Sigmoid colon (tissue), 6 donors: ENCODE measurements at regions not wholly inside any gene's neighbourhood (a gene's known extent, or its start where the extent isn't known, plus 50 kb on each side); places are given as distances from the start of the nearest gene placed in this dataset.

Experiments
- DNase-seq: peaks from one replicate; pipeline ENCODE4 v3.0.0-alpha.2; 2019
- H3K27ac ChIP-seq, 4 donors: fragments of 200-600 bp; sonication (generic); one replicate each; pipeline ENCODE4 v1.5.1; 2016 to 2019; ENCODE audit warnings: mild to moderate bottlenecking in 1 of 4
- H3K27me3 ChIP-seq, 3 donors: fragments of 200-600 bp; sonication (generic); one replicate each; pipeline ENCODE4 v1.5.1; 2019; ENCODE audit warnings: mild to moderate bottlenecking in 1 of 3
- H3K36me3 ChIP-seq, 4 donors: fragments of 200-600 bp; sonication (generic); one replicate each; pipeline ENCODE4 v1.5.1; 2016 to 2019
- H3K4me1 ChIP-seq, 4 donors: fragments of 200-600 bp; sonication (generic); one replicate each; pipeline ENCODE4 v1.5.1; 2017 to 2019
- H3K4me3 ChIP-seq, 4 donors: fragments of 200-600 bp; sonication (generic); one replicate each; pipeline ENCODE4 v1.5.1; 2017 to 2019; ENCODE audit warnings: mild to moderate bottlenecking in 2 of 4, moderate library complexity in 1 of 4
- H3K9me3 ChIP-seq, 4 donors: fragments of 200-600 bp in 3 of 4; sonication (generic) in 3 of 4; one replicate each; pipeline versions ENCODE4 v1.5.1 to v1.6.1; 2013 to 2019
- EP300 ChIP-seq, 4 donors: sonication (generic); formaldehyde crosslinking; IDR thresholded peaks; one replicate each; pipeline ENCODE4 v1.6.1; 2017; ENCODE audit warnings: antibody characterized with exemption in 4 of 4
- POLR2A ChIP-seq, 2 donors: fragments of 450-650 bp; IDR thresholded peaks; one replicate each; pipeline ENCODE4 v1.6.1; 2016; ENCODE audit warnings: antibody characterized with exemption in 2 of 2, mild to moderate bottlenecking in 2 of 2, moderate library complexity in 2 of 2
- POLR2AphosphoS5 ChIP-seq, 4 donors: sonication (generic); formaldehyde crosslinking; IDR thresholded peaks; one replicate each; pipeline ENCODE4 v1.6.1; 2017; ENCODE audit warnings: antibody characterized with exemption in 4 of 4
- WGBS, 2 donors: extraction: QIAGEN DNeasy Blood & Tissue Kit; methylation state at CpG; one replicate each; pipeline ENCODE4 v1.1.7; 2013; 5-methylcytosine and 5-hydroxymethylcytosine counted together
- intact Hi-C: fragments of 100-400 bp; cut with DNase I; formaldehyde crosslinking; loops from one replicate; pipeline ENCODE4 v1.15.1; 2023
- TF ChIP-seq, protein P1 (sequence below), 4 experiments: fragments of 450-650 bp in 3 of 4; fragments of 200-600 bp in 1 of 4; IDR thresholded peaks; one replicate each; pipeline ENCODE4 v1.5.1; 2016 to 2019; ENCODE audit warnings: antibody characterized with exemption in 4 of 4, mild to moderate bottlenecking in 3 of 4, moderate library complexity in 2 of 4
- donor health status: healthy with polysubstance abuse.
- donor health status: healthy.

DNA sequence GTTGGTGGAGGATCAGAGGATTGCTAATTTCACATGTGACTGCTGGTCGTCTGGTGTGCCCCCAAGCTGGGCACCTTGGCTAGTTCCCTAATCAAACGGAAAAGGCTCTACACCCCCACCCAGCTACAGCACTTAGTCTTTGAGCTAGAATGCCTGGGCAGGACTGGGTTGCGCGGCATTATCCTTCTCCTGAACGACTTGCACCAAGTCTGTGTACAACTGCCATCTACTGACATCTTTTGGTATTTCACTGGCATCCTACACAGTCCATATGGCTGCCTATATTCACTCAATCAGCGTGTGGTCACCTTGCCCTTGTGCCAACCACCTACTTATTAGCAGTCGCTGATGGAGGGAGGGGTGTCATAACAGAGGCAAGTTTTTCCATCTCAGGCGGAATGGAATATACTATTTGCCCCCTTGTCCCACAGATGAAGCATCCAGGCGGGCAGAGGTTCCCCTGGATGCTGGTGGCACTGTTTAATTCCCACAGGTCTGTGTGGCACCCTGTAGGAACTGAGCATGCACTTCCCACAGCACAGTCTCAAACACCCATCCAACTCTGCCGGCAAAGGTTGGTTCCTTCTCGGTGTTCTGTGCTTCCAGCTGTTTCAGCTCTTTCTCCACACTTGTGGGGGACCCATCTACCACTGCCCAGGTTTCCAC, 150.1 kb downstream of the OSTF1 start:
- no peaks in the 10 kb centered on the region for H3K4me1 ChIP-seq
- TF ChIP-seq POLR2A (IDR thresholded peaks at IDR 0.05) = no peak
- TF ChIP-seq, protein P1, sequence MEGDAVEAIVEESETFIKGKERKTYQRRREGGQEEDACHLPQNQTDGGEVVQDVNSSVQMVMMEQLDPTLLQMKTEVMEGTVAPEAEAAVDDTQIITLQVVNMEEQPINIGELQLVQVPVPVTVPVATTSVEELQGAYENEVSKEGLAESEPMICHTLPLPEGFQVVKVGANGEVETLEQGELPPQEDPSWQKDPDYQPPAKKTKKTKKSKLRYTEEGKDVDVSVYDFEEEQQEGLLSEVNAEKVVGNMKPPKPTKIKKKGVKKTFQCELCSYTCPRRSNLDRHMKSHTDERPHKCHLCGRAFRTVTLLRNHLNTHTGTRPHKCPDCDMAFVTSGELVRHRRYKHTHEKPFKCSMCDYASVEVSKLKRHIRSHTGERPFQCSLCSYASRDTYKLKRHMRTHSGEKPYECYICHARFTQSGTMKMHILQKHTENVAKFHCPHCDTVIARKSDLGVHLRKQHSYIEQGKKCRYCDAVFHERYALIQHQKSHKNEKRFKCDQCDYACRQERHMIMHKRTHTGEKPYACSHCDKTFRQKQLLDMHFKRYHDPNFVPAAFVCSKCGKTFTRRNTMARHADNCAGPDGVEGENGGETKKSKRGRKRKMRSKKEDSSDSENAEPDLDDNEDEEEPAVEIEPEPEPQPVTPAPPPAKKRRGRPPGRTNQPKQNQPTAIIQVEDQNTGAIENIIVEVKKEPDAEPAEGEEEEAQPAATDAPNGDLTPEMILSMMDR (IDR thresholded peaks at IDR 0.05) = peak in 3 of 4 experiments; percentile 52 to 80 (median 64)
- TF ChIP-seq EP300 (IDR thresholded peaks at IDR 0.05) = no peak
- no peaks in the 10 kb centered on the region for H3K27me3 ChIP-seq
- 34 to 57% methylated on average over 11 of the region's 11 CpGs for WGBS, 2 donors
- H3K9me3 ChIP-seq = no peaks in the 10 kb centered on the region
- no peaks in the 10 kb centered on the region for H3K36me3 ChIP-seq
- no peak overlapping the region for H3K4me3 ChIP-seq
- H3K27ac ChIP-seq = no peak overlapping the region
- intact Hi-C loops = loop anchor here (1.0 kb wide), 1 partner anchor 37 kb away; no protein-coding TSS in a partner anchor
- DNase-seq = no peak

DNA sequence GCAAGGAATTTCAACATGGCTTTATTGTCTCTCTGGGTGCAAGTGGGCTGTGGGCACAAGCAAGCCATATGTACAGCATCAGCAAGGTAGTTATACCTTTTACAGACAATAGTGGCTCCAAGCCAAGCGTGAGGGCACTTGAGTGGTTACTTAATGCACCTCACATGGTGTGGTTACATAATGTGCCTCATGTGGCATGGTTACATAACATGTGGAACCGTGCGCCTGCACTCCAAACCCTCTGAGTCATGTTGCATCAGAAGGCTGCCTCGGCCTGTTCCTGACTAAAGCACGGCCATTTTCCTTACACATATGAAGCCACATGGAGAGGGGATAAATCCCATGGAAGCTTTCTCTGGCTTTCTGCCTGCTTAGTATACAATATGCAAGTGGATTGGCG, 150.9 kb downstream of the OSTF1 start:
- no peak overlapping the region for H3K4me3 ChIP-seq
- intact Hi-C loops = no loop called here
- no peaks in the 10 kb centered on the region for H3K9me3 ChIP-seq
- no peak for TF ChIP-seq POLR2A (IDR thresholded peaks at IDR 0.05)
- no peak for TF ChIP-seq POLR2AphosphoS5 (IDR thresholded peaks at IDR 0.05)
- no peak for TF ChIP-seq EP300 (IDR thresholded peaks at IDR 0.05)
- TF ChIP-seq, protein P1 (IDR thresholded peaks at IDR 0.05) = no peak
- no peaks in the 10 kb centered on the region for H3K4me1 ChIP-seq
- H3K27me3 ChIP-seq = no peaks in the 10 kb centered on the region
- no peaks in the 10 kb centered on the region for H3K36me3 ChIP-seq
- no peak for DNase-seq
- H3K27ac ChIP-seq = no peak overlapping the region
- WGBS, 2 donors = 66 to 72% methylated on average over 6 of the region's 6 CpGs

DNA sequence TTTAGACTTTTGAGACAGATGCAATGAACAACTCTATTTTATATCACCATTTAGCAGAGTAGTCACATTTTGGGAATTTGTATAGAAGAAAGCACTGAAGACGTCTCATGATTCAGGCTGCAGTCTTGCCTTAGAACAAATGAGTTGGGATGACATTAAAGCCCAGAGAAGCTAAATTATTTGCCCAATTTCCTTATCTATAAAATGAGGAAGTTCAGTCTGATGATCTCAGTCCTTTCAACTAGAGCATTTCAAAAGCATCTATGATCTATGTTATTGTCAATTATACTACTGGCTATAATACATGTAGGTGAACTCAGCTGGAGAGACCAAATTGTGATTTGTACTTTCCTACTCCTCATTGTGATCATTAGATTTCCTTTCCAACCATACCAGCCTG, 154.1 kb downstream of the OSTF1 start:
- Histone ChIP-seq H3K9me3 (peaks cover 0 to 4% (median 0%) of the 10 kb centered on the region in 4 donors), H3K4me3 (no peak overlapping the region), H3K27ac (no peak overlapping the region), H3K36me3 (no peaks in the 10 kb centered on the region), H3K4me1 (no peaks in the 10 kb centered on the region), H3K27me3 (no peaks in the 10 kb centered on the region)
- TF ChIP-seq, protein P1 (IDR thresholded peaks at IDR 0.05) = no peak
- TF ChIP-seq EP300 (IDR thresholded peaks at IDR 0.05) = no peak
- no peak for TF ChIP-seq POLR2AphosphoS5 (IDR thresholded peaks at IDR 0.05)
- intact Hi-C loops = no loop called here
- 86 to 87% methylated on average over 1 of the region's 1 CpG for WGBS, 2 donors
- no peak for DNase-seq

DNA sequence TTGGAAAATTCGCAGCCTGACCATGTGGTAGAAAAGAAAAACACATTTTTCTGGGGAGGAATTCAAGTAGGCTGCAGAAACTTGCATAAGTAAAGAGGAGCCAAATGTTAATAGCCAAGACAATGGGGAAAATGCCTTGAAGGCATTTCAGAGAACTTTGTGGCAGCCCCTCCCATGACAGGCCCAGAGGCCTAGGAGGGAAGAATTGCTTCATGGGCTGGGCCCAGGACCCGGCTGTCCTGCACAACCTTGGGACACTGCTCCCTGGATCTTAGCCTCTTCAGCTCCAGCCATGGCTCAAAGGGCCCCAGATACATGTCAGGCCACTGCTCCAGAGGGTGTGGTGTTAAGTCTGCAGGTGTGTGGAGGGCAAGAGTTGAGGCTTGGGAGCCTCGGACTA, 158.6 kb downstream of the OSTF1 start:
- H3K27me3 ChIP-seq = no peaks in the 10 kb centered on the region
- H3K4me3 ChIP-seq = no peak overlapping the region
- no peak for DNase-seq
- WGBS, 2 donors = 93% methylated on average over 3 of the region's 3 CpGs
- intact Hi-C loops = no loop called here
- no peaks in the 10 kb centered on the region for H3K4me1 ChIP-seq
- H3K9me3 ChIP-seq = peaks cover 0 to 8% (median 2%) of the 10 kb centered on the region in 4 donors
- no peak overlapping the region for H3K27ac ChIP-seq
- no peaks in the 10 kb centered on the region for H3K36me3 ChIP-seq
- TF ChIP-seq EP300 (IDR thresholded peaks at IDR 0.05) = no peak
- TF ChIP-seq POLR2A (IDR thresholded peaks at IDR 0.05) = no peak
- TF ChIP-seq, protein P1 (IDR thresholded peaks at IDR 0.05) = no peak
- no peak for TF ChIP-seq POLR2AphosphoS5 (IDR thresholded peaks at IDR 0.05)

DNA sequence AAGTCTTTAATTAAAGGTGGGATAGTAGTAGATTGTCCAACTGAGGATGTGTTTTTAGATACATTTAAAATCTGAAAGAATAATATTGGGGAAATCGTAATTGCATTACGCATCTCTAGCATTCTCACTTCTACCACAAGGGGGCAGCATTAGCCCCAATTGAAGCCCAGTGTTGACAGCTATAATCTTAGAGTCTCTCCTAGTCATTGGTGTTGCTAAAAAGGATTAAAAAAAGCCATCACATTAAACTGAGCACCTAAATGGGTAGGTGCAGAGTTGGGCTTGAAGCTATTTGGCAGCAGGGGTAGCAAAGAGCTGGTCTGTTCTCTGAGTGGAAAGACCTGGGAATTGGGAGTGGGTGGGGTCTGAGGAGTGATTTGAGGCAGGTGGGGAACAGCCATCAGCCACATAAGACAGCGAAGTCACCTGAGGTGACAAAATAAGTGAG, 177.2 kb downstream of the OSTF1 start:
- no peak for DNase-seq
- Histone ChIP-seq H3K27me3 (no peaks in the 10 kb centered on the region), H3K9me3 (no peaks in the 10 kb centered on the region), H3K27ac (no peak overlapping the region), H3K36me3 (no peaks in the 10 kb centered on the region), H3K4me3 (no peak overlapping the region), H3K4me1 (no peaks in the 10 kb centered on the region)
- WGBS, 2 donors = 30 to 33% methylated on average over 3 of the region's 3 CpGs
- TF ChIP-seq EP300 (IDR thresholded peaks at IDR 0.05) = no peak
- TF ChIP-seq, protein P1 (IDR thresholded peaks at IDR 0.05) = peak in 3 of 4 experiments; percentile 57 to 74 (median 62)
- intact Hi-C loops = loop anchor here (2.0 to 10.0 kb wide), 2 partner anchors 599 to 1037 kb away; no protein-coding TSS in a partner anchor
